GM19238 (cell line): ENCODE measurements at regions not wholly inside any gene's neighbourhood (a gene's known extent, or its start where the extent isn't known, plus 50 kb on each side); places are given as distances from the start of the nearest gene placed in this dataset.

Source experiments
- DNase-seq: peaks from one replicate; pipeline ENCODE4 v3.0.0; 2011; ENCODE audit warnings: low spot score; ENCODE audit not compliant: insufficient read length

DNA sequence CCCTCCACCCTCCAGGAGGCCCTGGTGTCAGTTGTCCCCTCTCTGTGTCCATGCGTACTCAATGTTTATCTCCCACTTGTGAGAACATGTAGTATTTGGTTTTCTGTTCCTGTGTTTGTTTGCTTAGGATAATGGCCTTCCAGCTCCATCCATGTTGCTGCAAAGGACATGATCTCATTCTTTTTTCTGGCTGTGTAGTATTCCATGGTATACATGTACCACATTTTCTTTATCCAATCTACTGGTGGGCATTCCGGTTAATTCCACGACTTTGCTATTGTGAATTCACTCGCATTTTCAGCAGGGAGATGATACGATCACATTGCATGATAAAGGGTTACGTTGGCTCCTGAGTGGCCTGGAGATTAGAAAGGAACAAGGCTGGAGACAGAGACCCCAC, 286.2 kb downstream of the FOXL1 start:
- DNase-seq: no peak

DNA sequence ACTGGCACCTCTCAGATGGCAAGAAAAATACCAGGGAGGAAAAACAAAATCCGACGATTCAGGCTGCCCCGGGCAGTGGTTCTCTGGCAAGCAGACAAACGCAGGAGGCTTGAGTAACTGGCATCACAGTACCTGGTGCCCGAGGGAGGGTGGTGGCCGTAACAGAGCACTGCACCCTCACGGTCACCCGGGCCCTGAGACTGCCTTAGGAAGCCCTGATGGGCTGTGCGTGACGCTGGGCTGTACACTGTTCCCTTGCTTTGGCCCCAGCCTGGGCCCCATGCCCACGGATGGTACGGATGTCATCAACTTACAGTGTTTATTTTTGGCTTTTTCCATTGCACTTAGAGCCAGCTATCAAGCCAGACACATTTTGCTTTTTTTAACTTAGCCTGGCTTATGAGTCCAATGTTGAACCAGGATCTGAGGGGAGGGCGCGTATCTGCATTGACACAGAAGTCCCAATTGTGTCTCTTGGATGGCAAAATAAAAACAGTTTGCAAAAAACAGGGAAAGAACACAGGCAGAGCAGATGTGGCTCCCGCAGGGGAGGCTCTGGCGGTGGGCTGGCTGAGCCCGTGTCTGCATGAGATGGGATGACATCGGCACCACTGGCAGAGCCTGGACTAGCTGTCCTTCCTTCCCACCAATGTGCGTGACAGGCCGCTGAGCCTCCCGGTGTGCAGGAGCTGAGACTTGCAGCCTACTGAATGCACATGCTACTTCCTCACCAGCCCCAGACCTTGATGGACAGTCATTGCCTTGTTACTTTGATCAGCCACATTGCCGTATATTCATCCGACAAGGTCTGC, 287.7 kb downstream of the FOXL1 start:
- no peak for DNase-seq

DNA sequence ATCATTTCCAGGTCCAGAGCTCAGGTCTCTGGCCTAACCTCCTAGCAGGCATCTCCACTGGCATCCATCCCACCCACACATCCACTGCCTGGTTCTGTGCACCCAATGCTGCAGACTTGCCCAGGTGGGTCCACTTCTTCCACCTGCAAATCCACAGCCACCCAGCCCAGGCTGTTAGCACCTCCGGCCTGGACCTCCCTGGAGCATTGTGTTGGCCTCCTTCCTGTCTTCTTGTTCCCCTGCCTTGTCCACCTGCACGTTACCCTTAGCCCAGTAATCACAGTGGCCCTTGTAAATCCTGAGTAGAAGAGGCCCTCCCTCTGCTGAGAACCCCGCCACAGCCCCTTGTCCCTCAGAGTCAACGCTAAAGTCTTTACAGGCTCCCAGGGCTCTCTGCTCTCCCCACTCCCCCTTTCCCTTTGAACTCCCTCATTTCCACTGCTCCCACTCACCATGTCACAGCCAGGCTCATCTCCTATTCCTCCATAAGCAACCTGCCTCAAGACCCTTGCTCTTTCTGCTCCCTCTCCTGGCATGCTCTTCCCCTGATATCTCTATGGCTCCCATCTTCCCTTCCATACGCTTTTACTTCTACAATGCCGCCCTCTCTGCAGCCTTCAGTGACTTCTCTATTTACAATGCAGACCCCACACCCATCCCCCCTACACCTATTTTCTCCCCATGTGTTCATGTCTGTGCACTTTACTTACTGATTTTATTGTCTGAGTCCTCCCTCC, 288.8 kb downstream of the FOXL1 start:
- no peak for DNase-seq

DNA sequence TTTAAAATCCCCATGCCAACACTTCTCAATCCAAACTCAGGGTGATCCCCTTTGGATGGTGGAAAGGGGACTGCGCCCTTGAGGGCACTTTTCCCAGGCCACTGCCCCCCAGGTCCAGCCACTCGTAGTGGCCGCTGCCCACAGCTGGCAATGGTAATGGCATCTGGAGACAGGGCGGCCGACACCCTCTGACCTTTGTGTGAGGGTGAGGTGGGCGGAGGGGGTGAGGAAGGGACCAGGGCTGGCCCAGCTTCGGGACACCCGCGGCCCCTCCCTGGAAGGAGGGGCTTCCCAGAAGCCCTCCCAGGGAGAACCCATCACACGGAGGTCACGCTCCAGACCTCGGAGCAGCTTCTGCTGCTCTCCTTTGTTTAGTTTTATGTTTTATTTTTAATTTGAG, 289.7 kb downstream of the FOXL1 start:
- DNase-seq: no peak

DNA sequence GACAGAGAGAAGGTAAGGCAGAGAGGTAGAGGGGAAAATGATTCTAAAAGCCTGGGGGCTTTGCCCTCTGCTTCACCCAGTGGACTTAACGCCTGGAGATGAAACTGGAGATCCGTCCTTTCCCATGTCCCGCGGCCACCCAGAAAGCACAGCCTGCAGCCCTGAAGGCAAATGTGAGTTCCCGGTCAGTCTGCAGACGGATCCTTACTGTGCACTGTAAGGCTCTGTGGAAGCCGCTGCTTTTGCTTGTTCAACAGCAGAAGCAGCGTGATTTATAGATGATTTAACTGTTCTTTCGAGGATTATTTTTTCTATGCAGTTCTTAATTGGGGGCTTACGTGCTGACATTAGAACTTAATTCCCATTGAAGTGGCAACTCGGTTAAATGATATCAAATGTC, 290.4 kb downstream of the FOXL1 start:
- DNase-seq: no peak

DNA sequence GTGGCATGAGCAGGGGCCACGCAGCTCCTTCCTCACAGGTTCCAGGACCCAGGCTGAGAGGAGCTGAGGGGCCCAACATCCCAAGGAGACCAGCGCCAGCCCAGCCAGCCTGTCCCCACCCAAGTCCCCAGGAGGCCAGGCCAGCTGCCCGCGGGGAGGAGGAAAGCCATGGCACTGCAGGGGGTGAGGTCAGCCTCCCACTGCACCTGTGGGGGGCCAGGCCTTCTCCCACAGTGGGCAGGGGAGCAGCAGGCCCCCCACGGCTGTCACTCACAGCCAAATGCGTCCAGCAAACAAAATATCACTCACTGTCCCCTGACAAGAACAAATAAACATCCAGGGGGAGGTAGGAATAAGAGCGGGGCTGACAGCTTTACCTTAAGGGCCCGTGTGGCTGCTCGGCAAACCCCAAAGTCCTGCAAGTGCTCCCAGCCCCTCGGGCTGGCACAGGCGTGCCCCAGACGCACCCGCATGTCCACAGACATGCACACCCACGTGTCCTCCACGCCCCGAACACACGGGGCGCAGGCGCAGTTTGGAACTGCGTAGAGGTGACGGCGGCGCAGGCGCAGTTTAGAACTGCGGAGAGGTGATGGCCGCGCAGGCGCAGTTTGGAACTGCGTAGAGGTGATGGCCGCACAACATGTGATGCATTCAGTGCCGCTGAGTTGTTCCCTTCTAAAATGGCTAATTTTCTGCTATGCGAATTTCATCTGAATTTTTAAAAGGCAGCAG, 291.1 kb downstream of the FOXL1 start:
- DNase-seq: no peak

DNA sequence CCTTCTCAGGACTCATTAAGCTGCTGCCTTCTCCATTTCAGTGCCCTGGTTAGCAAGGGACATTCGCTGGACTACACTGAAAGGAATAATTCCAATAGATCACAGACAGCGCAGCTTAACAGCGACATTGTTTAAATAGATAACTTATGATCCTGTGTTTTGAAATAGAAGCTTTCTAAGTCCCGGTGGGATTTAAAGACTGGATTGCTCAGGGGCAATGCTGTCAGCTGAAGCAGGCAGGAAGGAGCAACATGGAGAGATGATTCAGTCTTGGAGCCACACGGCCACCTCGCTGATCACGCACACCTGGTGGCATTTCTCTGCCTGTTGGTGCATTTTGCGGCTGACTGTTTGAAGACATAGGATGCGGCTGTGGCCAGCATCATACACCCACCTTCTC, 292.0 kb downstream of the FOXL1 start:
- DNase-seq: no peak

DNA sequence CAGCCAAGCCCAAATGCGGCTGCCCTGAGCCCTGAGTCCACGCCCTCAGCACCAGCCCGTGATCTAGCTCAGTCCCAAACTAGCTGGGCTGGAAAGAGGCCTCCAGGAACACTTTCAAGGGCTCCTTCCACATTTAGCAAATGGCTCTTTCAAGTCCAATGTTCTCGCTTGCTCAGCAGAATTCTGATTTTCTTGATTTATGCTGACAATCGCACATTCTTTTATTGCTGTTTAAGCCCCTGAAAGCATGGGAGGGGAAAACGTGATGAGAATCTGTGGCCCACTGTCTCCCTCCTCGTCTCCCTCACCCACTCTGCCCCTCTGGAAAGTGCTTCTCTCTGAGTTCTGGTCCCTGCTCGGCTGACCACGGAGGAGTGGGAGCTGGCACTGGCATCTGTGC, 293.8 kb downstream of the FOXL1 start:
- DNase-seq: no peak

DNA sequence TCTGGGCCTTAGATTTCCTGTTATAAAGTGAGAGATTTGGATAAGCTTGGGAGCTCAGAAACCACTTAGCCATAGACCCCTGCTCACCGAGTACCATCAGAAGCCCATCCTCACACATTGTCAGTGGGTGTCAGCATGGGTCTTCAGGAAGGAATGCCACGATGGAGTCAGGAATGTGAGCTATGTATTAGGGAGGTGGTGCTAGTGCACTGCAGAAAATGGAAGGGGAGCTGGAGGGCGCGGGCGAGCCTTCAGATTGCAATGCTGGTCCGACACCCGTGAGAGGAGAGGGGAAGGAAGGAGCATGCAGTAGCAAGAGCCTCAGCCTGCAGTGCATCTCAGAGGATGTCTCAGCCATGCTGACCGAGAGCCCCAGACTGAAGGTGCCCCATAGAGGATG, 294.5 kb downstream of the FOXL1 start:
- no peak for DNase-seq

DNA sequence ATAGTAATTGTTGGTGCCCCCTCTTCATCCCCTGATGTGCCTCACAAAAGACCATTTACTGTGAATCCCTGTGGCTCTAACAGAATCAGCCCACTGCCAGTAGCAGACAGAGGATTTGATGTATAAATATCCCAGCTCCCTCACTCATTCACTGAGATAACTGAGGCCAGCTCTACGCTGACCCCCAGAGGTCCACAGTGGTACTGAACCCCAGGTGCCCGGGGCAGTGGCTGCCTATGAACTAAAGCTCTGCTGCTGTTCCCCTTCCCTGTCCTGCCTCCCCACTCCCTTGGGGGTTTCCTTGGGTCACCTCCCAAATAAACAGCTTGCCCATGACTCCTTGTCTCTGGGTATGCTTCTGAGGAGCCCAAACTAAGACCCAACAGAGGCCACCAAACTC, 295.8 kb downstream of the FOXL1 start:
- DNase-seq: peak; percentile 32

DNA sequence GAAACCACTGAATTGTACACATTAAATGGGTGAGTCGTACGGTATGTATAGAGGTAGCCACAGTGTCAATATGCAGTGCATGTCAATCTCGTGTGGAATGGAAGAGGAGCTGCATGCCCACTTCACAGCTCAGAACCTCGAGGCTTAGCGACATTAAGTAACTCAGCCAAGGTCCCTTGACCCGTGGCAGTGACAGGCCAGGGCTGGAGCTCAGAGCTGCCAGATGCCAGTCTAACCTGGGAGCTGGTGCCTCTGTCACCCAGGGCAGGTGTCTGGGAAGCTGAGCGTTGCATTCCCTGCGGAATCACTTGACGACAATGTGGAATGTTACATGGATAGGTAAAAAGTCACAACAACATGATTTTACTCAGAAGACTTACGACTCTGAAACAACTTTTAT, 298.1 kb downstream of the FOXL1 start:
- DNase-seq: no peak

DNA sequence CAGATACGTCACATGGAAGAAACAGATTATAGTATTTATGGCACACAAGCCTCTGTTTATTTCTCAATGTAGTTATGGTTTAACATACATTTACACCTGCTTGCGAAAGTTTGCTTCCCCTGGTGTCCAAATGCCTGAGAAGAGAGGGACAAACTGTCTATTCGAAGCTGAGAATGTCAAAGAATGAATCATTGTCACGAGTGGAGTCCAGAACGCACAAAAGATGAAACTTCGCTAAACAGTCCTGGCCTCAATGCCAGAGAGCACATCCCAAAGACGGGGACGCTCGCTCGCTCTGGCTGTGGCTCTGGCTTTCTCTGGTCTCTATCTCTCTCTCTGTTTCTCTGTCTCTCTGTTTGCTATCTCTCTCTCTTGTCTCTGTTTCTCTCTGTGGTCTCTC, 298.8 kb downstream of the FOXL1 start:
- DNase-seq: no peak

DNA sequence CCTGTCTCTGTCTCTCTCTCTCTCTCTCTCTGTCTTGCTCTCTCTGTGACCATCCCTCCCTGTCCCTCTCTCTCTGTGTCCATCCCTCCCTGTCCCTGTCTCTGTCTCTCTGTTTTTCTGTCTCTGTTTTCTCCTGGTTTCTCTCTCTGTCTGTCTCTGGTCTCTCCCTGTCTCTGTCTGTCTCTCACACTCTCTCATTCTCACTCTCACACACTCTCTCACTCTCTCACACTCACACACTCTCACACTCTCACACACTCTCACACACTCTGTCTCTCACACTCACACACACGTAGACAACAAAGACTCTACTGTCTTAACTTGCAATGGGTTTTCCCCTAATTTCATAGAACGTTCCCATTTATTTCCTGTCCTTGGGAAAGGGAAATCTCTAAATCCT, 299.5 kb downstream of the FOXL1 start:
- DNase-seq: no peak

DNA sequence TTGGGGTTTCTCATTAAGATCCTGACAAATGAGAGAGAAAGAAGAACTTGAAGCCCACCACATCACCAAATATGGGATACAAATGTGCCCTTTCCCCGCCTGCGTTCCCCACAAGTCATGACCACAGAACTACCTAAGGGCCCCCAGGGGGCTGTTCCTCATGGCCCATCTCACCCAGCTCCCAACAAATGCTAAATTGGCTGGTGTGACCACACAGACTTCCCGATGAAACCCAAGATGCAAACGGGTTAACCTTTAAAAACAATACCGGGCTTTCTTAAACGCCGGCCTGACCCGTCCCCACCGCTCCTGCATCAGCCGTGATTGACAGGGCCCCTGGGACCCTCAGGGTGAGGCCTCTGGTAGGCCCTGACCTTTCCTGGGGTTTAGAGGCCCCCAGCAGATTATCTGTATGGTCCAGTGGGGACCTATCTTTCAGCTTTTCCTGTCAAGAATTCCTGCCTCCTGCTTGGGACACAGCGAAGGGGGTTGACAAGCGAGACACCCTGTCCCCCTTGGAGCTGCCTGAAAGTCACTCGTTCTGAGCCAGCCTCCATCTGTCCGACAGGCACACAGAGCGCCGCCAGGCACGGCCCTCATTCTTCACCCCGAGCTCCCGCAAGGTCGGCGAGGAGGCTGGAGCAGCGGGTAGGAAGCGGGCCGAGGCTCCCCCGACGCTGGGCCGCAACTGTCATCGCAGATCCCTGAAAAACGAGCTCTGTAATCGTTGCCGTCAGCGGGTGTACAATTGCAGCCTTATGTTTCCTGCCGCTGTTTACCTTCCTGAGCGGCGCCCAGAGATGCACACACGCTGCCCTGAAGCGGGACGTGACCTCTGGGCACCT, 300.1 kb downstream of the FOXL1 start:
- DNase-seq: no peak

DNA sequence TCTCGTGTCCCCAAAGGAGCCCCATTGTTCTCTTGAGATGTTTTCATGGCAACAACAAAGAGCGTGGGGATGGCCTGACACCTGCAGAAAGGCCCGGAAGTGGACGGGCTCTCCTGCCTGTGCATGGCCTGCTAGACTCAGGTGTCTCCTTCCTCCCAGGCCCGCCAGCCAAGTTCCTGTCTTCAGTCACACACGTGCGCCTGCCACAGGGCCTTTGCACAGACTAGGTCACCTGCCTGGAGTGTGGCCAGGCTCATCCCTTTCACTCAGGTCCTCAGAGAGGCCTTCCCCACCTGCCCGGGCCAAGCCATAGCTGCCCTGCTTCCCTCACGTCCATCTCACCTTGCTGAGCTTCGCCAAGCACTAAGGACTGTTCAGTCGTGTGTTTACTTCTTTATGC, 300.9 kb downstream of the FOXL1 start:
- no peak for DNase-seq

DNA sequence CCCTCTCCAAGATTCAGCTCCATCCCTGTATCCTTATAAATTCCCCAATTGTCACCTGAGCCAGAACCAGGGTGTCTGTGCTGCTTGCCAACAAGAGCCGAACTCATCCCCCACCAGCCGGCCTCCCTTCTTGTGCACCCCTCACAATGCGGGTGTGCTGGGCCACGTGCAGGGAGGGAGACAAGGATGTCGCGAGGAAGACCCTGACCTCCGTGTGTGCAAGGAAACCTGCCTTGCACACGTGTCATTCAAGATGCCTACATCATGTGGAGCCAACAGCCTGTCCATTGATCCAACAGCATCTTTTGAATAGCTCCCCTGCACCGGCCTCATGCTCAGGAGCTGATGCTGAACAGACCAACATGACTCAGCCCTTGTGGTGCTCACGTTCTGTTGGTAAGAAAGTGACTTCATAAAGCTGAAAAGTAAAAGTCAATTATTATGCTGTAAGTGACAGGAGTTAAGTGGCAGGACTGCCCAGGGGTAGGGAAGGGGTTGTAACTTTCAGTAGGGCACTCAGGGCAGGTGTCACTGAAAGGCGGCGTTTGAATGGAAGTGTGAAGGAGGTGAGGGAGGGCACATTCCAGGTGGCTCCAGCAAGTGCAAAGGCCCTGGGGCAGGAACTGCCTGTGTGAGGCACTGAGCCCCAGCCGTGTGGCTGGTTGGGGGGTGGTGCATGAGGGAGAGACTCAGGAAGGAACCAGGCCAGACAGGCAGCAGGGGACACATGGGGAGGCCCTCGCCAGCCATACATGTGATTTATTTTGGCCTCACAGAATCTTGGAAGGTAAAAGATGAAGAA, 302.2 kb downstream of the FOXL1 start:
- no peak for DNase-seq

DNA sequence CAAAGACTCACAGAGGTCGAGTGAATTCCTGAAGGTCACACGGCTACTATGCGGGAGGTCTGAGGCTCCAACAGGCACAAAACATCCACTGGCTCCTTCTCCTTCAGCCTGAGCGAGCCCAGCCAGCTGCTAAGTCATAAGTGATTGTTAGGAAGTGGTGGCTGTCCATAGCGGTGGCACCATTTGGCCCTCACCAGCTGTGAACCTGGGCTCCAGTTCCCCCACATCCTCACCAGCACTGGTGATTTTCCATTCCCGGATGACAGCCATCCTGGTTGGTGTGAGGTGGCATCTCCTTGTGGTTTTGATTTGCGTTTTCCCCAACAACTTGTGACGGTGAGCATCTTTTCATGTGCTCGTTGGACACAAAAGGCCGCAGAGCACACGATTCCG, 302.8 kb downstream of the FOXL1 start:
- no peak for DNase-seq

DNA sequence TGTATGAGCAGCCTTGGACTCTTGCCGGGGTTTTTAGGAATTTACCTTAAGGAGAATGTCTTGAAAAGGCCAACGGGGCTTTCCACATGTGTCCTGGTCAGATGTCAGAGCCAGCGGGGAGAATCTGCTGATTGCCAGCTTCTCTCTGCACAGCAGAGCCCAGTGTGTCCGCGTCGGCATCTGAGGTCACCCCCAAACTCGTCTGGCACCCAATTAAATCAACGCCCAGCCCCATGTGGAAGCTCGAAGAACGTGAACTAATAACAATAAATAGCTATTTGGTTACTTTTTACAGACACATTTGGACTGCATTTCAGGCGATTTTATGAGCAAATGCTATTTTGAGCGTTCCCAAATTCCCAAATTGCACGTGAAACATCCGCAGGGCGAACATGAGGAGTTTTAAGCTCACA, 303.5 kb downstream of the FOXL1 start:
- no peak for DNase-seq

DNA sequence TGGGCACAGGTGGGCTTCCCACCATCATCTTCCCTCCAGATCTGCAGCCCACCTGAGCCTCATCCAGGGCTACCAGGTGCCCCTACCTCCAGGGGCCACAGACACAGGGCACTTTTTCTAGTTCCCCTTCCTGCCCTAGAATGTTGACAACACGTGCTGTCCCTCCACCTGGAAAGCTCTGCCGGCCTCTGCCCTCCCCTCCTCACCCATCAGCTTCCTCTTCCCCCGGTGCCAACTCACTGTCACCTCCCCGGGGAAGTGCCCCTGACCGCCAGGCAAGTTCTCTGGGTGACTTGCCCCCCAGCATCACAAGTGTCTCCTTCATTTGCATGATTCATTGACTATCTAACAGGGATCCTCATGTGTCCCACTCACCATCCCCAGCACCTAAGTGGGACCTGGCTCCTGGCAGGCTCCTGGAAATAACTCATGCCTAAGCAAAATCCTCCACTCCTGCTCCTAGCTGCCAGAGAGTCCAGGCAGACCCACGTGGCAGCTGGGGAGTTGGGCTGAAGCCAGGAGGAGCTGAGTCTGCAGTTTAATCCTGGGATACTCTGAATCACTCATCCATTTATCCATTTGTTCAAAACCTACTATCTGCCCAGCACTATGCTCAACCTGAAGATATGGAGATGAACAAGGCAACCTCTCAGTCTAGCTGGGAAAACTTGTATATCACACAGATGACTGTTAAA, 304.4 kb downstream of the FOXL1 start:
- DNase-seq: no peak
